ENCODE measurements at regions not wholly inside any gene's neighbourhood (a gene's known extent, or its start where the extent isn't known, plus 50 kb on each side); places are given as distances from the start of the nearest gene placed in this dataset.

DNA sequence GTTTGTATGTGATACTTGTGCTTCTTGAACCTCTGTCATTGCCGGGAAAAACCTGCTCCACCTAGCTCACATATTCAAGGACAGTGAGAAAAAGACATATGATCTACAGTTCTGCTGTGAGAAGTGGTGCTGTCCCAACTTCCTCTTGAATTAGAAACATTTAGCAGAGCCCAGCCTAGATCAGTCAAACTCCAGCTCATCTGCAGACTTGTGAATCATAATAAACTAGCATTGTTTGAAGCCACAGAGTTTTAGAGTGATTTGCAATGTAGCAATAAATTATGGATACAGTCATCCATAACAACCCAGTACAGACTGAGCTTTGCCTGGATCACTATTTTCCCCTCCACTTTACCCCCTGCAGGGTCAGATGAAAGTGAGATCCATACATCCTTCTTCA, 497.8 kb downstream of the PLA2G4A start:
- no peak for DNase-seq

DNA sequence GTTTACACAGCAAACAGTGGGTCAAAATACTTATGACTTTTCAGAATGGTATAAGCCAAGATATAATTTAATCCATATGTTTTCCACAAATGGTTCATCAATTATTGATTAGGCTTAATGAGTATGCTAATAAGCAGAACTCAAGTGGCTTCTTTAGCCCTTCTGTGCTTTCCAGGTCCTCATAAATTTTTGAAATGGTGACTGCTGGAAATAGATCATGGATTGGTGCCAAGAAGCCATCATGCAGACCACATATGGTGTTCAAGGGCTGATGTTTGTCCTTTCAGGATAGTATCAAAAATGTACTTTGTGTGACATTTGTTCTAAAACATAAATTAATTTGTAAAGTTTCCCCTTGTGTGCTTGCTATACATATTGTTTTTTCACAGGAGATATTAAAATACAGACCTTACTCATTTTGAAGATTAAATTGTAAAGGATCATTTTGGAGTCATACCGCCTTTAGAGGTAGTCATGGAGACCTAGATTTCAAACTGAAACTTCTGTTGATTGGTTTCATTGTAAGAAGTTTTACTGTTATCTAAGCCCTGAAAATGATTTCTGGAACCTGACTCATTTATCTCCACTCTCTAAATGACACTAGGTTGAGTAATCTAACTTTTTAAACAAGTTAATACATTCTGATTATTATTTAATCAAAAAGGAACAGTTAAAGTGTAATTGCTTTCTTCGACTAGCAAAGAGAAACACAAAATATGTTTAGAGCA, 507.9 kb downstream of the PLA2G4A start:
- peak; percentile 53 for DNase-seq

DNA sequence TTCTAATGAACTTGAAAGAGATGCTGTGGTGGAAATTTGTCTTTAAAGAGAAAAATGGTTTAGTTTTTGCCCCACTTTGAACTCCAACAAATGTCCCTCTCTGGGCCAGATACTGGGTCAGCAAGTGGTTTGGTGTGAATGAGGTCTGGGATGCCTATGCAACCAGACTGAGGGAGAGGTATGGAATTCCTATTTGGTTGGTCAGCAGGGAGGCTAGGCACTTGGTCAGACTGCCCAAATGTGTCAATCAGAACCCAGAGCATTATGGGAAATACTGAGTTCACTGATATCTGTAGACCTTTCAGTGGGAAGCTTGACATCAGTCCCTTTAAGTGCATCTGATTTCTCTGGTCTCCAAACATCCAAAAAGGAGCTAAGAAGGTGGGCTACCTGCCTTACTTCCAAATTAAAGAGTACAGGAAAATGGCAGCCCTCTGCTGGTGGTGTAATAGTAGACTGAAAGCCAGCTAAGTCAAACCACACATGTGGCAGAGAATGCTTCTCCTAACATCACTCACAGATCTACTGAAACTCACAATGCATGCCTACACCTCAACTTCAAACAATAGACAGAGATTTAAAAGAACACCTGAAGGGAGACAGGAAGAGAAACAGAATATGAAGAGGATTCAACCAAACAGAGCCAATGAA, 510.1 kb downstream of the PLA2G4A start:
- DNase-seq: no peak

DNA sequence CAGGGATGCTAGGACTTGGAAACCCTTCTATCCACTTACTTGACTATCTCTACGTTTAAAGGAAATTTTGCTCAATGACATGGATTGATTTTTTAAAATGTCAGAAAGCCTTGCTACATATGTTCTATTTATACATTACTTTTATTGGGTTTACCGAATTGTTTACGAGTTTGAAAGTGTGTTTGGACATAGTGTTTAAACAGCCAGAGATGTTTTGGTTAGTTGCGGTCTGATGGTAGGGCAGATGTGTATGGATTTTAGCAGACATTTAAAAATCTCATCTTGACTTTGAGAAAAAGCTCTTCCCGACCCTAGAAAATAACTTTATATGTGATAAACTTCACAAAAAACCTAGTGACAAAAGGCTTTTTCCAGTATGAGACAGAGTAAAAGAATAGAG, 513.7 kb downstream of the PLA2G4A start:
- DNase-seq: no peak

DNA sequence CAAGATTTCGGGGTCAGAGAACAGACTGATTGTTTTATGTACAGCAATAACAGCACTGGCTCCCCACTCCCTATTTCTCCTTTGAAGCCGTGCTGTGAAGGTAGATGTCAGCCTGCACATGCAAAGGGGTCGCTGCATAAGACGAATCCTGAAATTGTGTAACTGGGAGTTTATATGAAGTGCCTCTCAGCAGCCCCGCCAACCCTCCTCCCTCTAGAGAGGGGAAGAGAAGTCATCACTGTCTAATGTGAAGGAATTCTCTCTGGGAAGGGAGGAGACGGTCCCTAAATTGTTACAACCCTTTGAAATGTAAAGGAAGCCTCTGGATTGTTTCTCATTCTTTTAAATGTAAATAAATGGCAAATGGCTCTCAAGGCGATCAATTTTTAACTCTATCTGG, 545.3 kb downstream of the PLA2G4A start:
- no peak for DNase-seq

DNA sequence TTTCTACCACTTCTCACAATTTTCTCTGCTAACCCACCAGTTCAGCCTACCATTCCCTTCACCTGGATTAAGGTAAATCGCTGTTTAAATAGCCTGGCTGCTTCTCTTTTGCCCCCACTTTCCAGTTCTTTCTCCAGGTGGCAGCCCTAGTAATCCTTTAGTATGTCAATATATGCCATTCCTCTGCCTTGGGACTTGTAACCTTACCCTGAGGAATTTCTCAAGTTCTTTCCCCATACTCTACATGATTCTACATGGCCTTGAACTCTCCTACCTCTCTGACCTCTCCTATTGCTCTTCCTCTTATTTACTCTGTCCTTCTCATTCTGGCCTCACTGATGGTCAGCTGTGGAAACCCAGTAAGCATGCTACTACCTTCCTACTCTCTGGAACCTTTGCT, 546.0 kb downstream of the PLA2G4A start:
- DNase-seq: no peak

DNA sequence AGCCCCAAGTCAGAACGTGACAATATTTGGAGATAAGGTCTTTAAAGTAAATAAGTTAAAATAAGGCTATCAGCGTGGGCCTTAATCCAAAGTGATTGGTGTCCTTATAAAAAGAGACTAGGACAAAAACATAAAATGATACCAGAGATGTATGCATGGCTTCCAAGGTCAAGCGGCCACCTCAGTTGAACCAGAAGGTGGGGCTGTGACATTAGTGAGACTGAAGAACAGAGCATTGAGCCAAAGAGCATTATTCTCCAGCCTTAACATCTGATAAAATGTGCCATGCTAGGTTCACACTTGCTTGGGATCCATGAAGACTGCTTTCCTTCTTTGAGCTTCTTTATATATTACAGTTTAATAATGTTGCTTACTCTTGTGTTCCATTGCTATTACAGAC, 554.6 kb downstream of the PLA2G4A start:
- DNase-seq: no peak

DNA sequence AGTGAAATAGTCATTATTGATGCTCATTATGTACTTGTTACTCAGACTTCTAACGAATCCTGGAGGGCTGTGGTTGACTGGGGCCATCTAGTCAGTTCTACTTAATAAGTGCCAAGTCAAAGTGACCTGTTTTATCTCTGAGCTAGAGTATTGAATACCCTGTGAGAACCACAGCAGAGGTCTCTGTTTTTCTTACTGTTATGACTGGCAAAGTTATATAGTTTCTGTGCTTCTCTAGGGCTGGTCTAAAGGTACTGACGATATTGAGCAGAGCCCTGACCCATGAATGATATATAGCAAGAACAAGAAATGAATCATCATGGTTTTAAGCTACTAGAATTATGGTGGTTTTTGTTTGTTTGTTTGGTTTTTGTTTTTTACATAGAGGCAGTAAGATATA, 555.8 kb downstream of the PLA2G4A start:
- no peak for DNase-seq

DNA sequence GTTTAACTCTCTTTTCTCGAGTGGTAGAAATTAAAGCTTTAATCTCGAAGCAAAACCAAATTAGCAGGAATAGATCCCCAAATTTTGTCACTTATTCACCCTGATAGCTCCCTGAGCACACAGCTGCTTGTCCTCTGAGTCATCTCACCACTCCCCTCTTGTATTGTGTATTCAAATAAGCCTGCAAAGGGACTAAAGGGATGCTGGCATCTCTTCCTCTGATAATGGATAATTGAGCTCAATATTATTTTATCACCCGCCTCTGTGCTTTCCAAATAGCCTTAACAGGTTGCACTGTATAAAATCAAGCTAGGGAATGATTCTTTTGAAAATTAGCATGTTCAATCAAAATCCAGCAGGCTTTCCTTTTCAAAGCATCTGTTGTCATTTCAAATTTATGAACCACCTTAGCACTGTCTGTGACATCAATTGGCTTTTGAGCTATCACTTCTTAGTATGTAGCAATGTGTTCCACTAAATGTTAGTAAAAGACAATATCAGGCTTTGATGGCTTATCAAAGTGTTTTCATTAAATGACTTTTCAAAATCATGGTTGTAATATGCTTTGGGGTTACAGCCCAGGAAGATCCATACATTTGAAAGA, 561.6 kb downstream of the PLA2G4A start:
- no peak for DNase-seq

DNA sequence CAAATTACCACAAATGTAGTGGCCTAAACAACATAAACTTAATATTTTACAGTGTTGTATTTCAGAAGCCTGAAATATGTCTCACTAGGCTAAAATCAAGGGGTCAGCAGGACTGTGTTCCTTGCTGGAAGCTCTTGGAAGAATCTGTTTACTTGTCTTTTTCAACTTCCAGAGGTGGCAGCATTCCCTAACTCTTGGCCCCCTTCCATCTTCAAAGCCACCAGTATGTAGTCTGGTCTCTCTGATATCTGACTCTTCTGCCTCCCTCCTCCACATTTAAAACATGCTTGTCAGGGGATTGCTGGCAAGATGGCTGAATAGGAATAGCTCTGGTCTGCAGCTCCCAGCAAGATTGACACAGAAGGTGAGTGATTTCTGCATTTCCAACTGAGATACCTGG, 567.5 kb downstream of the PLA2G4A start:
- DNase-seq: no peak

DNA sequence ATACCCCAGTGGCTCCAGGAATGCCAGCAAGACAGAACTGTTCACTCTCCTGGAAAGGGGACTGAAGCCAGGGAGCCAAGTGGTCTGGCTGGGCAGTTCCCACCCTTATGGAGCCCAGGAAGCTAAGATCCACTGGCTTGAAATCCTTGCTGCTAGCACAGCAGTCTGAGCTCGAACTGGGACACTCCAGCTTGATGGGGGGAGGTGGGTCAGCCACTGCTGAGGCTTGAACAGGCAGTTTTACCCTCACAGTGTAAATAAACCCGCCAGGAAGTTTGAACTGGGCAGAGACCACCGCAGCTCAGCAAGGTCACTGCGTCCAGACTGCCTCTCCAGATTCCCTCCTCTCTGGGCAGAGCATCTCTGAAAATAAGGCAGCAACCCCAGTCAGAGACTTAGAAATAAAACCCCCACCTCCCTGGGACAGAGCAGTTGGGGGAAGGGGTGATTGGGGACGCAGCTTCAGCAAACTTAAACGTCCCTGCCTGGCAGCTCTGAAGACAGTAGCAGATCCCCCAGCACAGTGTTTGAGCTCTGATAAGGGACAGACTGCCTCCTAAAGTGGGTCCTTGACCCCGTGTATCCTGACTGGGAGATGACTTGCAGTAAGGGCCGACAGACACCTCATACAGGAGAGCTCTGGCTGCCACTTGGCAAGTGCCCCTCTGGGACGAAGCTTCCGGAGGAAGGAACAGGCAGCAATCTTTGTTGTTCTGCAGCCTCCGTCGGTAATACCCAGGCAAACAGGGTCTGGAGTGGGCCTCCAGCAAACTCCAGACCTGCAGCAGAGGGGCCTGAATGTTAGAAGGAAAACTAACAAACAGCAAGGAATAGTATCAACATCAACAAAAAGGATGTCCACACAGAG, 568.4 kb downstream of the PLA2G4A start:
- no peak for DNase-seq

DNA sequence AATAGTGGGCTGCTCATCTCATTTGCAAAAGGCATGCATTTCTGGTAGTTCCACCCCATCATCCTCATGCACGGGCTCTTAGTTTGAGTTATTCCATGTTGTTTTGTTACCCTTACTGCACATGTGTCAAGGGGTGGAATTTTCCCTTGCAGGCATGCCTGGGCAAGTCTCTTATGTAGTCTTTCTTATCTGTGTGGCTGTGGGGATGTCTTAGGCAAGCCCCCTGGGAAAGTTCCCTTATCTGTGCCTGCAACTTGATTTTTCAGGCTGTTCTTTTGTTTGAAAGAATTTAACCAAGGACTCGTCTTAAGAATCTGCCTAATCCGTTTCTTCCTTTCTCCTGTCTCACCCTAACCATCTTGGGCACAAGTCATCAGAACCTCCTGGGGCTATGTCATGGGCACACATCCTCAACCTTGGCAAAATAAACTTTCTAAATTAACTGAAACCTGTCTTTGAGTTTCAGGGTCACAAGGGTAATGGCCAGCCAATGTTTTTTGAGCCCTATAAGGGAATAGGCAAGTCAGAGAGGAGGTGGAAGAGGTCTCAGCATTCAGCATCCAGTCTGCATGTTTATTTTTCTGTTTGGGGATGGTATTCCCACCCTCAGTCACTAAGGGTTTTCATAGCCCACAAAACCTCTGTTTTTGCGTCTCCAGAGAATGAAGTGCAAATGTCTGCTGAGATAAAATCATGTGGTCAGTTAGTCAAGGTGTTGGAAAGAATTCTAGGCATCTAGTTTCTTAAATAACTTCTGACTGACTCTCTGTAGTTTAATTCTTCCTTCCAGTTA, 579.7 kb downstream of the PLA2G4A start:
- no peak for DNase-seq

DNA sequence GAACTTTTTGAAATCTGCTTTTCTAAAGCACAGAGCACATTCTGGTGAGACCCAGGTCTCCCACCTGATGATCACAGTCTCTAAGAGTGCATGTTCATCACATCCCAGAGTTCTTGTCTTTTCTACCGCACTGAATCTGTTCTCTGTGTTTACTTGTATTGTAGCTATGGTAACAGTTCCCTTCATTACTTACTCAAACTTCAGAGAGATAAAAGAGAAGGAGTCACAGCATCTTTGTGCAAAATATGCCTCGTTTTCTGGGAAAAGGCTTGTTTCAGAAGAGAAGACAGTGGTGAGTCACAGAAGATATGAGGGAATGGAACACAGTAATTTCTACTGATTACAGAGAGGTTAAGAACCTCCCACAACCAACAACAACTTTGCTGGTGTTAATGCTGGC, 580.6 kb downstream of the PLA2G4A start:
- DNase-seq: no peak

DNA sequence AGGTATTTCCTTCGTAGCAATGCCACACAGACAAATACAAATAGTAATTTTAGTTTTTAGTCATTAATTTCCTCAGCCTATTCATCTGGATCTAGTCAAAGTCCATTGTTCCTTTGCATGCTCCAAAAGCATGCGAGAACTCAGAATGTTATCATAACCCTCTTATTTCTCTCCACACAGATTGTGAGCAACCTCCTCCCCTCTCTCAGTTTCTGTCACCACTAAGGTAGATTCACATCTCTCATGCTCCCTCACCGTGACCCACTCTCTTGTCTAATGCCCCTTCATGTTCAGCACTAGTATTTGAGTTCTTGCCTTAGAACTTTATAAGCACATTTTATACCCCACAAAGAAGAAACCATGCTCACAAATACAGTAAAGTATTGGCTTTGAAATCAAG, 582.4 kb downstream of the PLA2G4A start:
- DNase-seq: no peak

DNA sequence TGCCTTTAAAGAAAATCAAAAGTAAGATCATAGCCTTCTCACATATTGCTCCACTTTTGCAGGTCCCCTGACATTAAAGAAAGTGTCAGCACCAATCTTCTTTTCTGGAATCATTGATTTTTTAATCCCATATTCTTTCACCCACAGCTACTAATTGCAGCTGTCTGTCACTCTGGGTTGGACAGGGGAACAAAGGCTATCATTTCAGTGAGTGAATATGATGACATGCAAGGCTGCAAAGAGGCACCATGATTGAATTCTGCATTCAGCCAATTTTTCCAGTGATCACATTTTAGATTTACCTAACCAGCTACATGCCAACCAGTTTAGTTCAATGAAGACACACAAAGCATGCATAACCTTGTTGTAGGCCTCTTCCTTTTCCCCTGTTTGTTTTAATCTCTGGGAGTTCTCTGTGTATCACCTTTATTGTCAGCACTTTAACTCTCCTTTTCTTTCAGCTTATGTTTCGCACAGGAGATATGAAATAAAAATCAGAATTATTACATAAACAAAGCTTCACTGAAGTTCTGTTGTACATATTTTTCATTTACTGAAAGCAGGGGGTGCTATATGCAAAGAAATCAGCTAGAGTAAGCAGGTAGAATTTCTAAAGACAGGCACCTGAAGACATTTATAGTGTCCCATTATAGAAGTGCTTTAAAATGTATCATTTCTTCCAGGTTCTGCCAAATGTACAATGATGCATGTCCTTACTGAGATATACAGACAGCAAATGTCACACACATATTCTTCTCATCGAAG, 584.8 kb downstream of the PLA2G4A start:
- peak; percentile 45 for DNase-seq

DNA sequence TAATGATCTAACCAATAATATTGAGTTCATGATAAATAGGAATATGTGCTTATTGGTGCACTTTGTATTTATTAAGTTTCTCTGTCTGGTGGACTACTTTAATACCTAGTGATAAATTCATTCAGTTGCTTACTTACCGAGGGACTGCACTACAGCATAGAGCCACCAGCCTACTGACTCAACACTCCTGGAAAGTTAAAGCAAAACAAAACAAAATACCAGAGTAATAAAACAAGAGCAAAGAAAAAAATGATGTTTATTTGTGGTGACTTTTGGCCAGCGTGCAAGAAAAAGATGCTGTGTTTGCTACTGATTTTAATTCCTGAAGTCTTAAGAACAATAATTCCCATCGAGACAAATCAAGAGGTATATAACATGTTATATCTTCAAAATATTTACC, 586.3 kb downstream of the PLA2G4A start:
- no peak for DNase-seq

DNA sequence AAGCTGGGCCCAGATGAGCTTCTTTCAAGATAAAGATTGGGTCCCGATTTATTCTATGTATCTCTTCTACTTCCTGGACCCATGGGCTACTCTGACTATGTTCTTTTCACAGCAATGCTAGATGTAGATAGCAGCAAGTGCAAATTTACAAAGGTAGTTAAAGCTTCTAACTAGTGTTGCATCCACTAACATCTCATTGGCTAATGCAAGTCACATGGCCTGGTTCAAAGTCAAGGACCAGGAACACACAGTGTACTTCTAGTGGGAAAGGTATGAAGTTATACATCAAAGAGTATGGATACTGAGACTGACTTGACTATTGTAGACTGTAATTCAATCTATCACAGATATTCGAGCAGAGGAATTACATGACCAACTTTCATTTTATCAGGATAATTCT, 588.8 kb downstream of the PLA2G4A start:
- DNase-seq: no peak

DNA sequence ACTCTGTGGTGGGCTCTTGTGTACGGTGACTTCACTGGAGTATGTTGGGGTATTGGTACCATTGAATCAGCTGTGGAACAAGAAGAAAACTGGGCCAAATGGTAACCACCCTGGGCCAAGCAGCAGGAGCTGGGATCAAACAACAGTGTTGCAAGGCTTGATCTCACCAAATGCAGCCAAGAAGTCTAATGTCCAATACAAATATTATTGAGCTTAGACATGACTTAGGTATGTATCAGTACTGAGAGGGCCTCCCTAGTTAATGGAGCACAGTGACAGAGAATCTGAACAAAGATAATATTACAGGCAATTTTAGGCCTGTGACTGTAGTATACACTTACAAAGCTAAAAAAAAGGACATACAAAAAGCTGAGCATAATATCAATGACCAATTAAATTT, 604.8 kb downstream of the PLA2G4A start:
- no peak for DNase-seq

DNA sequence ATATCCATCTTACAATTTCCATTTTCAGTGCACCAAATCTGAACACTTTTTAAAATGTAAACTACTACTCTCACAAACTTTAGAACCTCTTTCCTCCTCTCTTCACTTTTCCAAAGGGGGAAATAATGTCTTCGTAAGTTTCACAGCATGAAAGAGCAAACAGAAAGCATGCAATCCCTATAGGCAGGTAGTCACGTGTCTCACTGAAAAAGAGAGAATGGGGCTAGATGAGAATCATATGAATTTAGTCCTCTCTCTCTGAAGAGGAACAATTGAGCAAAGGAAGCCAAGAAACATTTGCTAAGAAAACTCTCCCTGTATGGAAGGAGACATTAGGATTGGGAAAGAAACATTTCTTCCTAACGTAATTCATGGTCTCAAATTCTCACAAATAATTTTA, 613.9 kb downstream of the PLA2G4A start:
- no peak for DNase-seq

DNA sequence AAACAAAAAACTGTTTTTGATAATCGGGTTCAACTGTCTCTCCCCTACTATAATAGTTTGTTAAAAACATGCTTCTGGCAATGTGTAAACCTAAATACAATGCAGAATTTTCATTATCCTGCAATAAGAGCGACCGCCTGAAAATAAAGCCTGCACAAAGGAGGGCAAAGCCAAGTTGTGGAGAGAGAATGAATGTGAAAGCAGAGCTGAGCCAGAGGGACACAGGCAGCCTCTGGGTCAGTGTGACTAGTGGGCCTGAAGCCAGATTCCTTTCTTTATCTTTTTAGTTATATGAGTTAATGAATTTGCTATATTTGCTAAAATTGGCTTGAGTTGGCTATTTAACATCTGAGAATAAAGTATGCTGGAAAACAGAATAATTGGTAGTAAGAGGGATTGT, 615.2 kb downstream of the PLA2G4A start:
- DNase-seq: no peak

DNA sequence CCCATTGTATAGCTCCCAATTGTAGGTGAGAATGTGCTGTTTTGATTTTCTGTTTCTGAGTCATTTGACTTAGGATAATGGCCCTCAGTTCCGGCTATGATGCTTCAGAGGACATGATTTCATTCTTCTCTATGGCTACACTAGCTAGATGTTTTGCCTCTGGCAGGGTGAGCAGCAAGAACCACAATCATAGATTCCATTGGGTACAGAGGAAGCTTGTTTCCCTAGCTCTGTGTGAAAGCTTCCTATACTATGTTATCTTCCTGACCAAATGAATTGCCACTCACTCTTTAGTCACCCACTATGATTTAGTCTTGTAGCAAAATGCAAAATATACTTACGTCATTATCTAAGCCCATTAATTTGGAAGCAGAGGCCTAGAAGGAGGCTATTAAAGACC, 616.3 kb downstream of the PLA2G4A start:
- no peak for DNase-seq

DNA sequence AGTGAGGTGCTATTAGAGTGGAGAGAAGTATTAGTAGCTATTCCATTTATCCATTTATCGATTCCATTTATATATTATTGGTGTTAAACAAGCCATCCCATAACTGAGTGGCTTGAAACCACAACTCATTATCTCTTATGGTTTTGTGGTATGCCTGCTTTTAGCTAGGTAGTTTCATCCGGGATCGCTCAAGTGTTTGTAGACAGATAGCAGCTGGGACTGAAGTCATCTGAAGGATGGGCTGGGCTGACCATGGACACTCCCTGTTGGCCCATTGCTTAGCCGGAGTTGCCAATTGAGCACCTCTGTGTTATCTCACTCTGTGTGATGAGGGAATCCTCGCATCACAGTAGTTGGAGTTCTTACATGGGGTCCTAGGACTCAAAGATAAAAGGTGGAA, 622.5 kb downstream of the PLA2G4A start:
- DNase-seq: no peak
